B cell (primary cell): ENCODE measurements at regions not wholly inside any gene's neighbourhood (a gene's known extent, or its start where the extent isn't known, plus 50 kb on each side); places are given as distances from the start of the nearest gene placed in this dataset.

Source experiments
- ATAC-seq: fragments of 200-7000 bp; cut with Tn5 transposase; one replicate; pipeline ENCODE4 v1.10.0; 2021; ENCODE audit warnings: low read depth, mild to moderate bottlenecking, moderate number of reproducible peaks, moderate library complexity
- CTCF ChIA-PET: fragments of 350-600 bp; sonication (Branson Sonifier 250); formaldehyde crosslinking; loops from one replicate; lab custom pipeline; 2021; ENCODE audit warnings: antibody characterized with exemption, inconsistent platforms; lab: Charles Lee
- POLR2A ChIA-PET: fragments of 350-600 bp; sonication (Branson Sonifier 250); formaldehyde crosslinking; loops from one replicate; lab custom pipeline; 2021; ENCODE audit warnings: antibody characterized with exemption; lab: Charles Lee
- DNase-seq: peaks from one replicate; pipeline ENCODE4 v3.0.0; 2013
- H2AFZ ChIP-seq: 2 replicates; pipeline ENCODE4 v1.6.1; 2012; ENCODE audit warnings: mild to moderate bottlenecking, low read depth, low read length; ENCODE audit not compliant: insufficient read depth, poor library complexity, severe bottlenecking
- H3K27ac ChIP-seq, 2 donors: 1 replicate in 1 of 2; 2 replicates in 1 of 2; pipeline ENCODE4 v1.5.1; 2012 to 2013; ENCODE audit warnings: low read length in 2 of 2, mild to moderate bottlenecking in 2 of 2, moderate library complexity in 1 of 2
- H3K27me3 ChIP-seq, 4 experiments: fragments of 200-600 bp in 1 of 4; sonication (generic) in 1 of 4; replicated peaks in 1 of 4; 1 replicate in 2 of 4; 2 replicates in 2 of 4; pipeline versions ENCODE4 v1.6.1 to v1.7.0; 2013 to 2016; ENCODE audit warnings: low read length in 3 of 4, mild to moderate bottlenecking in 2 of 4, mixed read lengths in 1 of 4, moderate library complexity in 1 of 4; ENCODE audit not compliant: insufficient read depth in 4 of 4, control insufficient read depth in 3 of 4; ENCODE audit errors: control extremely low read depth in 1 of 4
- H3K36me3 ChIP-seq, 2 experiments: replicated peaks in 1 of 2; 1 replicate in 1 of 2; 2 replicates in 1 of 2; pipeline versions ENCODE4 v1.6.1 to v1.7.1; 2013; ENCODE audit warnings: low read length in 1 of 2; ENCODE audit not compliant: insufficient read depth in 2 of 2, control insufficient read depth in 1 of 2; ENCODE audit errors: control extremely low read depth in 1 of 2, extremely low read depth in 1 of 2
- H3K4me1 ChIP-seq, 2 donors: fragments of 200-600 bp in 1 of 2; sonication (generic) in 1 of 2; 1 replicate in 1 of 2; 2 replicates in 1 of 2; pipeline versions ENCODE4 v1.5.1 to v1.6.1; 2013 to 2017; ENCODE audit warnings: low read length in 2 of 2; ENCODE audit not compliant: control insufficient read depth in 2 of 2, insufficient read depth in 2 of 2
- H3K4me2 ChIP-seq: replicated peaks from 2 replicates; pipeline ENCODE3; 2012; ENCODE audit warnings: mild to moderate bottlenecking, low read depth, low read length; ENCODE audit not compliant: poor library complexity, severe bottlenecking
- H3K4me3 ChIP-seq, 5 experiments: fragments of 200-600 bp in 1 of 5; sonication (generic) in 1 of 5; 1 replicate in 3 of 5; 2 replicates in 2 of 5; pipeline versions ENCODE4 v1.5.1 to v1.7.0; 2011 to 2016; ENCODE audit warnings: low read length in 4 of 5, mild to moderate bottlenecking in 4 of 5, low read depth in 2 of 5, control low read depth in 1 of 5, moderate library complexity in 1 of 5; ENCODE audit not compliant: insufficient read depth in 1 of 5; ENCODE audit errors: control extremely low read depth in 1 of 5, extremely low read depth in 1 of 5
- H3K79me2 ChIP-seq: fragments of 200-600 bp; sonication (generic); one replicate; pipeline ENCODE4 v1.6.0; 2016; ENCODE audit warnings: low read length; ENCODE audit not compliant: control insufficient read depth, insufficient read depth
- H3K9ac ChIP-seq: fragments of 200-600 bp; sonication (generic); 2 replicates; pipeline ENCODE4 v1.6.1; 2017; ENCODE audit warnings: mild to moderate bottlenecking, low read length, moderate library complexity
- H3K9me3 ChIP-seq, 3 donors: one replicate each; pipeline versions ENCODE4 v1.6.1 to v1.7.1; 2013; ENCODE audit warnings: low read length in 2 of 3; ENCODE audit not compliant: control insufficient read depth in 2 of 3, insufficient read depth in 1 of 3; ENCODE audit errors: control extremely low read depth in 1 of 3
- H4K20me1 ChIP-seq: 2 replicates; pipeline ENCODE4 v1.6.0; 2012; ENCODE audit warnings: mild to moderate bottlenecking, low read length; ENCODE audit not compliant: insufficient read depth, control insufficient read depth, poor library complexity, severe bottlenecking
- H3K27ac Mint-ChIP-seq: one replicate; pipeline ENCODE4 v1.8.0; 2021; ENCODE audit warnings: mixed read lengths
- H3K27me3 Mint-ChIP-seq: one replicate; pipeline ENCODE4 v1.8.0; 2021; ENCODE audit warnings: mixed read lengths
- H3K4me1 Mint-ChIP-seq: one replicate; pipeline ENCODE4 v1.8.0; 2021; ENCODE audit warnings: mixed read lengths
- H3K4me3 Mint-ChIP-seq: one replicate; pipeline ENCODE4 v1.8.0; 2021; ENCODE audit warnings: mixed read lengths
- H3K9me3 Mint-ChIP-seq: one replicate; pipeline ENCODE4 v1.8.0; 2022; ENCODE audit warnings: mixed read lengths; ENCODE audit not compliant: insufficient read depth
- EZH2 ChIP-seq: IDR thresholded peaks from 2 replicates; pipeline ENCODE4 v1.6.1; 2012; ENCODE audit warnings: borderline replicate concordance, low read depth, mild to moderate bottlenecking, moderate library complexity, low read length; ENCODE audit not compliant: insufficient read depth, poor library complexity, severe bottlenecking
- WGBS: methylation state at CpG from one replicate; pipeline ENCODE4 v1.1.5; 2013; ENCODE audit warnings: missing lambda C conversion rate; ENCODE audit not compliant: insufficient coverage; 5-methylcytosine and 5-hydroxymethylcytosine counted together
- intact Hi-C: fragments of 100-400 bp; cut with micrococcal nuclease; formaldehyde crosslinking; loops from one replicate; pipeline ENCODE4 v1.10.0; 2022
- TF ChIP-seq, protein P1 (sequence below): fragments of 200-600 bp; IDR thresholded peaks from one replicate; pipeline ENCODE4 v1.8.0; 2022; ENCODE audit warnings: antibody characterized with exemption, mild to moderate bottlenecking

DNA sequence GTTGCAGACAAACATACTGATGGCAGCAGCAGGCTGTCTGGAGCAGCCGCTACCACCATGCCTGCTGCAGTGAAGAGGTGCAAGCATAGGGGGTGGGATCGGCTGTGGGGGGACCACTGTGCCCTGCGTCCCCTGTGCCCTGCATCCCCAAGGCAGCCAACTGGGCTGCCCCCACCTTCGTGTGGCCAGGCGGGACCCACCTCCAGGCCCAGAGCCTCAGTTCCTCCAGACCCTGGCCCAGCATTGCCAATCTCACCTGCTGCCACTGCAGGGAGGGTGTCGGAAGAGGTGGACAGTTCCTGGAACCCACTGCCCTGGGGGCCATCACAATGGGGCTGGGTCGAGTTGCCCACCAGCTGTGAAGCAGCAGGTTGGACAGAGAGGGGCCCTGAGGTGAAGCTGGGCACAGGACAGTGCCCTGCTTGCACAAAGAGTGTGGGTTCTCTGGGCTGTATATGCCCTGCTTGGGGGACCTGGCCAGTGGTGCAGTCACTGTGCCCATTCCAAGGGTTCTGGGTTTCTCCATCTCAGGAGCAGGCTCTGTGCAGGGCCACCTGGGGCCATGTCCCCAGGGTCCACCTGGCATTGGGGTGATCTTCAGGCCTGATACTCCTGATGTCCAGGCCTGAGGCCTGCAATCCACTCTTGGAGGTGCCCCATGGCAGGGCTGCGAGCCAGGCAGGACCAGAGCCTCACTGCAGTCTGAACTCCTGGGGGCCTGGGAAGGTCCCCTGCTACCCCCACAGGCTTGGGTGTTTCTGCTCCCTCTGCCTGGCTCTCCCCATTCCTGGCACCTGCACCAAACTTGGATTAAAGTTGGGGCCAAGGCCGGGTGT, 261.4 kb upstream of the NRIP1 start:
- no peak for DNase-seq

More for the DNA sequence above, 261.4 kb upstream of the NRIP1 start:
- no peaks in the 10 kb centered on the region for H4K20me1 ChIP-seq
- H3K27ac ChIP-seq: no peak overlapping the region
- intact Hi-C loops: no loop called here
- no peaks in the 10 kb centered on the region for H3K4me1 ChIP-seq
- TF ChIP-seq, protein P1, sequence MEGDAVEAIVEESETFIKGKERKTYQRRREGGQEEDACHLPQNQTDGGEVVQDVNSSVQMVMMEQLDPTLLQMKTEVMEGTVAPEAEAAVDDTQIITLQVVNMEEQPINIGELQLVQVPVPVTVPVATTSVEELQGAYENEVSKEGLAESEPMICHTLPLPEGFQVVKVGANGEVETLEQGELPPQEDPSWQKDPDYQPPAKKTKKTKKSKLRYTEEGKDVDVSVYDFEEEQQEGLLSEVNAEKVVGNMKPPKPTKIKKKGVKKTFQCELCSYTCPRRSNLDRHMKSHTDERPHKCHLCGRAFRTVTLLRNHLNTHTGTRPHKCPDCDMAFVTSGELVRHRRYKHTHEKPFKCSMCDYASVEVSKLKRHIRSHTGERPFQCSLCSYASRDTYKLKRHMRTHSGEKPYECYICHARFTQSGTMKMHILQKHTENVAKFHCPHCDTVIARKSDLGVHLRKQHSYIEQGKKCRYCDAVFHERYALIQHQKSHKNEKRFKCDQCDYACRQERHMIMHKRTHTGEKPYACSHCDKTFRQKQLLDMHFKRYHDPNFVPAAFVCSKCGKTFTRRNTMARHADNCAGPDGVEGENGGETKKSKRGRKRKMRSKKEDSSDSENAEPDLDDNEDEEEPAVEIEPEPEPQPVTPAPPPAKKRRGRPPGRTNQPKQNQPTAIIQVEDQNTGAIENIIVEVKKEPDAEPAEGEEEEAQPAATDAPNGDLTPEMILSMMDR: no peak
- TF ChIP-seq EZH2: no peak
- POLR2A ChIA-PET: no interaction called here
- Mint-ChIP-seq H3K27me3 (peaks cover 3% of the 10 kb centered on the region), H3K27ac (no peak overlapping the region), H3K9me3 (no peaks in the 10 kb centered on the region), H3K4me1 (no peaks in the 10 kb centered on the region), H3K4me3 (no peak overlapping the region)
- H3K79me2 ChIP-seq: no peaks in the 10 kb centered on the region
- no peak overlapping the region for H3K4me2 ChIP-seq
- 90% methylated on average over 8 of the region's 9 CpGs for WGBS
- CTCF ChIA-PET: no interaction called here
- no peaks in the 10 kb centered on the region for H3K27me3 ChIP-seq
- no peak overlapping the region for H3K9ac ChIP-seq
- no peaks in the 10 kb centered on the region for H3K36me3 ChIP-seq
- no peak overlapping the region for H2AFZ ChIP-seq
- ATAC-seq: no peak
- H3K9me3 ChIP-seq: peaks cover 0 to 21% (median 0%) of the 10 kb centered on the region in 3 donors
- H3K4me3 ChIP-seq: no peak overlapping the region
